PFSK-1 (cell line): ENCODE measurements at regions not wholly inside any gene's neighbourhood (a gene's known extent, or its start where the extent isn't known, plus 50 kb on each side); places are given as distances from the start of the nearest gene placed in this dataset.

ENCODE experiments used
- FOXP2 ChIP-seq: optimal IDR thresholded peaks from 2 replicates; pipeline ENCODE3; 2011; ENCODE audit warnings: borderline replicate concordance, control low read depth, inconsistent platforms; ENCODE audit not compliant: insufficient read depth; ENCODE audit errors: extremely low read length, extremely low read depth
- POLR2AphosphoS5 ChIP-seq: IDR thresholded peaks from 2 replicates; pipeline ENCODE4 v1.6.1; 2012; ENCODE audit warnings: low read depth, mild to moderate bottlenecking, control low read depth, low read length, moderate library complexity
- REST ChIP-seq, 2 experiments: IDR thresholded peaks; 2 replicates each; pipeline versions ENCODE4 v1.6.1 to v1.8.0; 2011 to 2012; ENCODE audit warnings: low read depth in 2 of 2, low read length in 2 of 2, control low read depth in 1 of 2, inconsistent platforms in 1 of 2, mild to moderate bottlenecking in 1 of 2, moderate library complexity in 1 of 2; ENCODE audit not compliant: insufficient read depth in 1 of 2
- SIN3A ChIP-seq: IDR thresholded peaks from 2 replicates; pipeline ENCODE4 v1.6.1; 2012; ENCODE audit warnings: mild to moderate bottlenecking, low read length, moderate library complexity, borderline replicate concordance; ENCODE audit not compliant: insufficient read depth
- TAF1 ChIP-seq: IDR thresholded peaks from 2 replicates; pipeline ENCODE4 v1.6.1; 2012; ENCODE audit warnings: low read length, control low read depth, borderline replicate concordance; ENCODE audit not compliant: insufficient read depth

- TF ChIP-seq POLR2AphosphoS5 (no peak), SIN3A (no peak), TAF1 (no peak), REST (IDR thresholded peaks at IDR 0.05; ENCODE audit: insufficient read depth in 1 of 2, low read depth in 2 of 2, low read length in 2 of 2) (no peak), FOXP2 (no peak)
These were observed 160.9 kb downstream of the SMIM20 start for GRCh38 chr4:26074712-26075430.
